Body of pancreas (tissue), 4 donors: ENCODE measurements at regions not wholly inside any gene's neighbourhood (a gene's known extent, or its start where the extent isn't known, plus 50 kb on each side); places are given as distances from the start of the nearest gene placed in this dataset.

ENCODE experiments used
- CTCF ChIP-seq, 7 experiments: fragments of 450-650 bp in 4 of 7; fragments of 200-600 bp in 3 of 7; sonication (generic) in 3 of 7; IDR thresholded peaks; one replicate each; pipeline ENCODE4 v1.5.1; 2016 to 2019; ENCODE audit warnings: antibody characterized with exemption in 7 of 7
- POLR2A ChIP-seq, 3 donors: fragments of 450-650 bp; IDR thresholded peaks; one replicate each; pipeline ENCODE4 v1.6.1; 2016; ENCODE audit warnings: antibody characterized with exemption in 3 of 3, mild to moderate bottlenecking in 2 of 3

GRCh38 chr19:31943191-31943661 is 402.2 kb upstream of the ZNF507 start:
- no peak for TF ChIP-seq CTCF (IDR thresholded peaks at IDR 0.05)
- TF ChIP-seq POLR2A (IDR thresholded peaks at IDR 0.05) = no peak
